K562 (cell line): ENCODE measurements at regions not wholly inside any gene's neighbourhood (a gene's known extent, or its start where the extent isn't known, plus 50 kb on each side); places are given as distances from the start of the nearest gene placed in this dataset.

Experiments
- BRD9 ChIP-seq: fragments of 450-650 bp; IDR thresholded peaks from 2 replicates; pipeline ENCODE4 v1.6.1; 2018; ENCODE audit warnings: low read depth; ENCODE audit not compliant: partially characterized antibody
- EWSR1 ChIP-seq: fragments of 450-650 bp; IDR thresholded peaks from 2 replicates; pipeline ENCODE4 v1.6.1; 2018; ENCODE audit warnings: borderline replicate concordance, mild to moderate bottlenecking, low read depth, moderate library complexity; ENCODE audit not compliant: partially characterized antibody
- GTF3C2 ChIP-seq: IDR thresholded peaks from 3 replicates; pipeline ENCODE4 v1.6.1; 2011; ENCODE audit warnings: borderline replicate concordance, mild to moderate bottlenecking, moderate library complexity; ENCODE audit not compliant: insufficient read length; ENCODE audit errors: extremely low read depth
- NCOA6 ChIP-seq: fragments of 450-650 bp; IDR thresholded peaks from 2 replicates; pipeline ENCODE4 v1.6.1; 2017; ENCODE audit warnings: mild to moderate bottlenecking
- PHF8 ChIP-seq: fragments of 200-600 bp; sonication (generic); IDR thresholded peaks from 2 replicates; pipeline ENCODE4 v1.6.1; 2012; ENCODE audit warnings: mixed run types, mild to moderate bottlenecking, inconsistent platforms, low read length, moderate library complexity, borderline replicate concordance
- ZNF280B ChIP-seq: fragments of 250-450 bp; sonication (Bioruptor Pico); IDR thresholded peaks from 2 replicates; pipeline ENCODE4 v1.5.1; 2021; ENCODE audit warnings: mild to moderate bottlenecking
- ZNF318 ChIP-seq, 2 experiments: fragments of 450-650 bp; IDR thresholded peaks; 2 replicates each; pipeline ENCODE4 v1.6.1; 2016; ENCODE audit warnings: mild to moderate bottlenecking in 2 of 2, borderline replicate concordance in 1 of 2, low read depth in 1 of 2, moderate library complexity in 1 of 2
- ZNF398 ChIP-seq: fragments of 250-450 bp; sonication (Bioruptor Pico); IDR thresholded peaks from 2 replicates; pipeline ENCODE4 v1.8.0; 2021; ENCODE audit warnings: moderate library complexity, mild to moderate bottlenecking, inconsistent platforms

- TF ChIP-seq GTF3C2 (peak; percentile 90), ZNF318 (IDR thresholded peaks at IDR 0.05; ENCODE audit: borderline replicate concordance in 1 of 2, low read depth in 1 of 2) (no peak), NCOA6 (no peak), ZNF398 (CRISPR knock-in tag) (no peak), ZNF280B (CRISPR knock-in tag) (no peak), BRD9 (peak; percentile 99), PHF8 (no peak), EWSR1 (no peak)
Measured at GRCh38 chr6:27547157-27548075, 74.5 kb upstream of the ZNF184 start (continued).
